Chondrocyte (in vitro differentiated cells): ENCODE measurements at regions not wholly inside any gene's neighbourhood (a gene's known extent, or its start where the extent isn't known, plus 50 kb on each side); places are given as distances from the start of the nearest gene placed in this dataset.
"Not testable (repeated sequence)": the region's sequence is repeated elsewhere in the genome, so short reads cannot be mapped to it uniquely, and the experiment has no call there.

Source experiments
- DNase-seq: peaks from one replicate; pipeline ENCODE4 v3.0.0; 2021; ENCODE audit warnings: mixed read lengths, low spot score
- H3K27ac Mint-ChIP-seq: one replicate; pipeline ENCODE4 v1.8.0; 2021; ENCODE audit warnings: mild to moderate bottlenecking, moderate library complexity, mixed read lengths; ENCODE audit not compliant: unreplicated experiment
- H3K27me3 Mint-ChIP-seq: 2 replicates; pipeline ENCODE4 v1.8.0; 2021; ENCODE audit warnings: low read depth, mixed read lengths
- H3K36me3 Mint-ChIP-seq: 2 replicates; pipeline ENCODE4 v1.8.0; 2021; ENCODE audit warnings: low read depth, mixed read lengths
- H3K4me1 Mint-ChIP-seq: 2 replicates; pipeline ENCODE4 v1.8.0; 2021; ENCODE audit warnings: low read depth, mild to moderate bottlenecking, mixed read lengths
- H3K4me3 Mint-ChIP-seq: one replicate; pipeline ENCODE4 v1.8.0; 2021; ENCODE audit warnings: mild to moderate bottlenecking, moderate library complexity, mixed read lengths; ENCODE audit not compliant: unreplicated experiment
- H3K9me3 Mint-ChIP-seq: 2 replicates; pipeline ENCODE4 v1.8.0; 2021; ENCODE audit warnings: low read depth, mixed read lengths
- TF ChIP-seq, protein P1 (sequence below): fragments of 200-600 bp; sonication (generic); IDR thresholded peaks from 2 replicates; pipeline ENCODE4 v1.5.0; 2021; ENCODE audit warnings: antibody characterized with exemption, mild to moderate bottlenecking, moderate library complexity

DNA sequence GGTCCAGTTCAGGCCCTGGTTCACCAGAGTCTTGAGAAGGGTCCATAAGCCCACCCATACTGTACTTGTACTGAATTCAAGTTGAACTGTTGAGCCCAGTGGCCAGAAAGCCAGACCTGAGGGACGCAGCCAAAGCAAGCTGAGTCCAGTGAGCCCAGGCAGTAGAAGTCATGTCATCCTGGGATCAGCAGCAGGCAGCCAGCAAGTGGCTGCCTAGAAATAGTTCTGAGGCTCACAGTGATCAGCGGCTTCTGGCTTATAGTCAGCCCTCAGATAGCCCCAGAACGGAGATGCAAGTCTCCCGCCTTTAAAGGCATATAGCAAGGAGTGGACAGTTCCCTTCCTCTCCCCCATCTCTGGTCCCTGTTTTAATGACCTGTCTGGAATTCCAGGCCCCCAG, 347.1 kb downstream of the FBXW7 start:
- peaks cover 2% of the 10 kb centered on the region for H3K36me3 Mint-ChIP-seq
- H3K4me3 Mint-ChIP-seq: no peak overlapping the region
- DNase-seq: no peak
- TF ChIP-seq, protein P1, sequence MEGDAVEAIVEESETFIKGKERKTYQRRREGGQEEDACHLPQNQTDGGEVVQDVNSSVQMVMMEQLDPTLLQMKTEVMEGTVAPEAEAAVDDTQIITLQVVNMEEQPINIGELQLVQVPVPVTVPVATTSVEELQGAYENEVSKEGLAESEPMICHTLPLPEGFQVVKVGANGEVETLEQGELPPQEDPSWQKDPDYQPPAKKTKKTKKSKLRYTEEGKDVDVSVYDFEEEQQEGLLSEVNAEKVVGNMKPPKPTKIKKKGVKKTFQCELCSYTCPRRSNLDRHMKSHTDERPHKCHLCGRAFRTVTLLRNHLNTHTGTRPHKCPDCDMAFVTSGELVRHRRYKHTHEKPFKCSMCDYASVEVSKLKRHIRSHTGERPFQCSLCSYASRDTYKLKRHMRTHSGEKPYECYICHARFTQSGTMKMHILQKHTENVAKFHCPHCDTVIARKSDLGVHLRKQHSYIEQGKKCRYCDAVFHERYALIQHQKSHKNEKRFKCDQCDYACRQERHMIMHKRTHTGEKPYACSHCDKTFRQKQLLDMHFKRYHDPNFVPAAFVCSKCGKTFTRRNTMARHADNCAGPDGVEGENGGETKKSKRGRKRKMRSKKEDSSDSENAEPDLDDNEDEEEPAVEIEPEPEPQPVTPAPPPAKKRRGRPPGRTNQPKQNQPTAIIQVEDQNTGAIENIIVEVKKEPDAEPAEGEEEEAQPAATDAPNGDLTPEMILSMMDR: no peak
- peaks cover 8% of the 10 kb centered on the region for H3K4me1 Mint-ChIP-seq
- H3K27me3 Mint-ChIP-seq: peaks cover 17% of the 10 kb centered on the region
- H3K9me3 Mint-ChIP-seq: peaks cover 7% of the 10 kb centered on the region
- no peak overlapping the region for H3K27ac Mint-ChIP-seq

DNA sequence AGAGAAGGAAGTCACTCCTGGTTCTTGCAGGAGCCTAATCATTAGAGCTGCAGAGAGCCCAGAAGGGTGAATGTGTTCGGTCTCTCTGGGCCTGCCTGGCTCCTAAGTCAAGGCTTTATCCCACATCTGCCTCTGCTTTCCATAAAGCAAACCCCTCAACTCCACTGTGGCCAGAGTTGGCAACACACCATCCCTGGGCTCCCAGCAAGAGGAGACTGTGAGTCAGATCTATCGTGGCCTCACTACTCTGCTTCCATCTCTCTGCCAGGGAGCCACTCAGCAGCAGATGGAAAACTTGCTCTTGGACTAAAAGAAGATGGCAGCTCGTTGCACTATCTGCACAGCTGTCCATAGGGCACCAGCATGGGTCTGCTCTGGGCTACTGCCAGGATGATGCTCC, 348.2 kb downstream of the FBXW7 start:
- H3K27me3 Mint-ChIP-seq: peaks cover 17% of the 10 kb centered on the region
- DNase-seq: no peak
- H3K36me3 Mint-ChIP-seq: peaks cover 2% of the 10 kb centered on the region
- H3K9me3 Mint-ChIP-seq: peaks cover 3% of the 10 kb centered on the region
- H3K4me1 Mint-ChIP-seq: peaks cover 2% of the 10 kb centered on the region
- TF ChIP-seq, protein P1: no peak
- H3K4me3 Mint-ChIP-seq: no peak overlapping the region
- no peak overlapping the region for H3K27ac Mint-ChIP-seq

DNA sequence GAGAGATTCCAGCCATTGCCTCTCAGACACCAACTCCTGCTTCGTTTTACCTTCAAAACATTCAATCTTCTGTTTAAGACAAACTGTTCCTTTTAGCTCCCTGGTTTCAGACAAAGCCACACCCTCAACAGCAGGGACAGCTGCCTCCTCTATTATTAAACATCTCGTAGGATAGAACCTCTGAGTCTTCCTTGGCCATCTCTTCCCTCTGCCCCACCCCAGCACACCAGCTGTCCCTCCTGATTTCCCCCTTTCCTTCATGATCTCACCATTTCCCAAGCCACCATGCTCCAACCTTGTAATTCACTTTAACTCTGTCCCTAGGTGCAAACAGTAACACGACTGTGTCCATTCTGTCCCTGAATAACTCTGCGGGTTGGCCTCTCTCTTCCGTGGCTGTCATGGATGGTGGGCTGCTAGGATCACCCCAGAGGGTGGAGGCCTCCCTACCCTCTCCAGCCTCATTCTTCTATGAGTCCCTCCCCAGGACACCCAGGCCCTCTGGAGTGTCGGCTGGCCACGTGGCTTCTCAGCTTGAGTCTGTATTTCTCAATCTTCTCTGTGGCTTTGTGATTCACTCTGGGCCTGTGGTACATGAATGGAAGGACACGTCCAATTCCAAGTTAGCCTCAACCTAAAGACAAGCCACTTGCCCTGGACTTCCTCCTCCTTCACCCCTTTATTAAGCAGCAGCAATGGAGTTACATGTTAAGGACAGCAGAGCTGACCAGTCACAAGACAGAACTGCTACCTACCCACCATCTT, 349.9 kb downstream of the FBXW7 start:
- Mint-ChIP-seq H3K4me3 (no peak overlapping the region), H3K36me3 (peaks cover 2% of the 10 kb centered on the region), H3K9me3 (peaks cover 3% of the 10 kb centered on the region), H3K4me1 (no peaks in the 10 kb centered on the region), H3K27me3 (peaks cover 17% of the 10 kb centered on the region), H3K27ac (no peak overlapping the region)
- TF ChIP-seq, protein P1: no peak
- no peak for DNase-seq

DNA sequence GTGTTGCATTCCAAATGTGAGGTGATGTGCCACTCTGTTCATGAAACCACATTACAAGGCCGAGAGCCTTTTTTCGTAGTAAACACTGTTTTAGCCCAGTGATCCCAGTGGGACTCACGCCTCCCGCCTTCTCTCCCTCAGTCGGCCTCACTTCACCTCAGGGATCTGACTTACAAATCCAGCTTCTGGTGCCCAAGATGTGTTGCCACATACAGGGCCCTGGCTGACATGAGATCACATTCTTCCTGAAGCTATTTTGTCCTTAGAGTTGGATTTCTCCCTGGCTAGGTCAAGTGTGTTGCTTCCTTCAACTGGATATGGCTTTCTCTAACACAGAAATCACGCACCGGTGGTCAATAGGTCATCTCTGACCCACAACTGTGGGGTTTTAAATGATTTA, 354.7 kb downstream of the FBXW7 start:
- no peak overlapping the region for H3K27ac Mint-ChIP-seq
- TF ChIP-seq, protein P1: no peak
- no peaks in the 10 kb centered on the region for H3K4me1 Mint-ChIP-seq
- no peak overlapping the region for H3K4me3 Mint-ChIP-seq
- H3K9me3 Mint-ChIP-seq: peaks cover 3% of the 10 kb centered on the region
- DNase-seq: no peak
- peaks cover 2% of the 10 kb centered on the region for H3K36me3 Mint-ChIP-seq
- H3K27me3 Mint-ChIP-seq: peaks cover 16% of the 10 kb centered on the region

DNA sequence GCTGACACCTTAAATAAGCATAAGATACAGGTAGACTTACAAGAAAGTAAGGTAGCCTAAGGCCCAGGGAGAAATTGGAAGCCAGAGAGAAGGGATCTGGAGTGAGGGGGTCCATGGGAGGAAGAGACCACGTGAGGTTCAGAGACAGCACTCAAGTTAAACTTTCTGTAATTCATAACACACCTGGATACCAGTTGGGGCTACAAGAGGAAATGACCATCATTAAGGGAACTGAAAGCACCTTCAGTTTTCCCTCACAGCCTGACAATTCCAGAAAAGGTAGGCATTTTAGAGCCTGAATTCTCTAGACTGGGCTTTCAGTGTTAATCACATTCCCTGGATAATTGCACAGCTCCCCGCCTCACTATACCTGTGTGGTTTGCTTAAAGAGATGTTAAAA, 355.5 kb downstream of the FBXW7 start:
- Mint-ChIP-seq H3K9me3 (peaks cover 3% of the 10 kb centered on the region), H3K27me3 (peaks cover 11% of the 10 kb centered on the region), H3K27ac (no peak overlapping the region), H3K4me1 (no peaks in the 10 kb centered on the region), H3K4me3 (no peak overlapping the region), H3K36me3 (peaks cover 2% of the 10 kb centered on the region)
- TF ChIP-seq, protein P1: no peak
- DNase-seq: no peak

DNA sequence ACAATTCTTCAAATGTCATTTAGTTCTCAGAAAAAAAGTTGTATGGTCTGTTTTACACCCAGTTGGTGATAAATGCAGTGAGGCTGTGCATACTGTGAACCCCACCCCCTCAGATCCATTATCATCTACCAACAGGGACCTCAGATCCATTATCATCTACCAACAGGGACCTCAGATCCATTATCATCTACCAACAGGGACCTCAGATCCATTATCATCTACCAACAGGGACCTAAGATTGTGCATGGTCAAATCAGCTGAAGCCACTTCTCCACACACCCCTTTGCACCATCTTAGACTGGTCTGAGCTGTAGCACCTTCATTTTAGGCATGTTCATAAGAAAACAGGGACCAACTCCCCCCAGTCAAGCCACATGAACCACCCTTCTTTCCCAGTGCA, 358.4 kb downstream of the FBXW7 start:
- not testable (repeated sequence) for H3K4me3 Mint-ChIP-seq, H3K9me3 Mint-ChIP-seq, H3K4me1 Mint-ChIP-seq, H3K36me3 Mint-ChIP-seq, H3K27ac Mint-ChIP-seq, DNase-seq
- peaks cover 22% of the 10 kb centered on the region for H3K27me3 Mint-ChIP-seq
